Mesendoderm (in vitro differentiated cells): ENCODE measurements at regions not wholly inside any gene's neighbourhood (a gene's known extent, or its start where the extent isn't known, plus 50 kb on each side); places are given as distances from the start of the nearest gene placed in this dataset.

Experiments
- DNase-seq: peaks from one replicate; pipeline ENCODE4 v3.0.0; 2013
- H2AK5ac ChIP-seq: 2 replicates; pipeline ENCODE4 v1.6.1; 2013; ENCODE audit warnings: low read length, inconsistent platforms
- H2BK120ac ChIP-seq: 2 replicates; pipeline ENCODE4 v1.6.1; 2013; ENCODE audit warnings: low read depth, mild to moderate bottlenecking, low read length, moderate library complexity, mixed read lengths
- H2BK15ac ChIP-seq: replicated peaks from 2 replicates; pipeline ENCODE4 v1.6.1; 2013; ENCODE audit warnings: low read depth, mild to moderate bottlenecking, moderate library complexity
- H2BK5ac ChIP-seq: 2 replicates; pipeline ENCODE4 v1.6.1; 2013; ENCODE audit warnings: low read length, inconsistent platforms
- H3K18ac ChIP-seq: 2 replicates; pipeline ENCODE4 v1.6.1; 2013; ENCODE audit warnings: mild to moderate bottlenecking, low read length, mixed read lengths
- H3K23ac ChIP-seq: one replicate; pipeline ENCODE4 v1.6.1; 2013; ENCODE audit warnings: low read length
- H3K27ac ChIP-seq: 2 replicates; pipeline ENCODE4 v1.5.1; 2013; ENCODE audit warnings: low read depth, mild to moderate bottlenecking, inconsistent platforms, low read length, moderate library complexity
- H3K27me3 ChIP-seq: 2 replicates; pipeline ENCODE4 v1.6.1; 2013; ENCODE audit warnings: low read length, control low read depth, mild to moderate bottlenecking, inconsistent platforms; ENCODE audit not compliant: insufficient read depth, poor library complexity
- H3K36me3 ChIP-seq: 2 replicates; pipeline ENCODE4 v1.6.1; 2013; ENCODE audit warnings: low read length, inconsistent platforms; ENCODE audit not compliant: control insufficient read depth, insufficient read depth
- H3K4ac ChIP-seq: one replicate; pipeline ENCODE4 v1.6.1; 2013; ENCODE audit warnings: low read depth, mild to moderate bottlenecking, low read length, moderate library complexity
- H3K4me1 ChIP-seq: 2 replicates; pipeline ENCODE4 v1.6.1; 2013; ENCODE audit warnings: low read depth, low read length, inconsistent platforms; ENCODE audit not compliant: control insufficient read depth
- H3K4me2 ChIP-seq: 2 replicates; pipeline ENCODE4 v1.6.1; 2013; ENCODE audit warnings: low read length
- H3K4me3 ChIP-seq: 2 replicates; pipeline ENCODE4 v1.5.1; 2013; ENCODE audit warnings: mild to moderate bottlenecking, low read length
- H3K56ac ChIP-seq: one replicate; pipeline ENCODE4 v1.6.1; 2013; ENCODE audit warnings: low read length
- H3K79me1 ChIP-seq: 2 replicates; pipeline ENCODE4 v1.6.1; 2013; ENCODE audit warnings: low read length, inconsistent platforms
- H3K79me2 ChIP-seq: 2 replicates; pipeline ENCODE4 v1.6.1; 2013; ENCODE audit warnings: mild to moderate bottlenecking, low read length; ENCODE audit not compliant: control insufficient read depth, insufficient read depth
- H3K9ac ChIP-seq: 2 replicates; pipeline ENCODE4 v1.6.1; 2013; ENCODE audit warnings: low read length, inconsistent platforms
- H4K5ac ChIP-seq: one replicate; pipeline ENCODE4 v1.6.1; 2013; ENCODE audit warnings: low read length
- H4K8ac ChIP-seq: one replicate; pipeline ENCODE4 v1.6.1; 2013; ENCODE audit warnings: low read depth, mild to moderate bottlenecking, control low read depth, low read length, moderate library complexity
- WGBS: extraction: QIAGEN DNeasy Blood & Tissue Kit; methylation state at CpG from one replicate; pipeline ENCODE4 v1.1.7; 2013; ENCODE audit warnings: low lambda C conversion rate, missing lambda C conversion rate; ENCODE audit not compliant: insufficient coverage; ENCODE audit errors: extremely low coverage; 5-methylcytosine and 5-hydroxymethylcytosine counted together

DNA sequence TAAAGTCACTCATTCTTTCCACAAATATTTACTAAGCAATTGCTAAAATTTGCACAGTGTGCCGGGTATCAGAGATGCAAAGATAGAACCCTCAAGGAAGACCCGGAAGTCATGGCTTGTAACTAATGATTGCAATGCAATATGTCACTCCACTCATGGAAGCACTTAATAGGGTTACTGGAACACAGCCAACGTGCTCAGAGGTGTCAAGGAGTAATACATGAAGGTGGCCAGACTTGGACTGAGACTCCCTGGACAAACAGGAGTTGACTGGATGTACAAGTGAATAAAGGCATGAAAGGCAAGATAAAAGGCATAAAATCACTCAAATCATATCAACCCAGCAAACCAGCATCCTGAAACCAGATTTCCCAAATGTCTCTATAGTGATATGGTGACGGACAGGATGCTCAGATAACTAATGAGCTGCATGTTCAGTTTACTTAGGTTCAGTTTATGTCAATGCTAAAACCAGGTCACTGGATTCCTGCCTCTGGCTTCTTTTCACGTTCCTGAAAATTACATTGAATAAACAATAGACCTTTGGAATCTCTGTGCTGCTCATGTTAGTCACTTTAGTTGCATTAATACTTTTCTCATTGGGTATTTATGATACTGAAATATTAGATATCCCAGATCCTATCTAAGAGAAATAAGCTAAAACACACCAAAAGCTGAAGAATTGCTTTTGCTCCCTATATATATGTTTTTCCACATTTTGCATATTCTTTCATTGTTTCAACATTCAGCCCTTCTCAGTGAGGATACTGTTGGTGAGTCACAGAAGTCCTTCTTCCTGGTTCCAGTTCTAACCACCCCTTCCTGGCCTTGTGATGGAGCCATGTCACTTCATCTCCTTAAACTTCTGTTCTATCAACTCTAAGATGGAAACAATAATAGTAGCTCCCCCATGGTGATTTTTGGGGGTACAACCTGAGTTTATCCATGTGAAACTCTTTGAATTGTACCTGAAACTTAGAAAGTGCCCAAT lies 688.9 kb upstream of the ID2 start:
- Histone ChIP-seq H3K56ac (no peak overlapping the region), H3K18ac (no peak overlapping the region), H3K79me1 (no peaks in the 10 kb centered on the region), H4K8ac (no peak overlapping the region), H3K27ac (no peak overlapping the region), H3K23ac (no peak overlapping the region), H3K4ac (no peak overlapping the region), H3K4me1 (no peaks in the 10 kb centered on the region), H2BK120ac (no peak overlapping the region), H4K5ac (no peak overlapping the region), H2BK15ac (no peak overlapping the region), H3K79me2 (no peaks in the 10 kb centered on the region), H3K36me3 (no peaks in the 10 kb centered on the region), H3K4me3 (no peak overlapping the region), H3K9ac (no peak overlapping the region), H2AK5ac (no peak overlapping the region), H3K27me3 (no peaks in the 10 kb centered on the region), H3K4me2 (no peak overlapping the region), H2BK5ac (no peak overlapping the region)
- WGBS: no CpG with 5 or more reads among the region's 5 CpGs
- DNase-seq: no peak

DNA sequence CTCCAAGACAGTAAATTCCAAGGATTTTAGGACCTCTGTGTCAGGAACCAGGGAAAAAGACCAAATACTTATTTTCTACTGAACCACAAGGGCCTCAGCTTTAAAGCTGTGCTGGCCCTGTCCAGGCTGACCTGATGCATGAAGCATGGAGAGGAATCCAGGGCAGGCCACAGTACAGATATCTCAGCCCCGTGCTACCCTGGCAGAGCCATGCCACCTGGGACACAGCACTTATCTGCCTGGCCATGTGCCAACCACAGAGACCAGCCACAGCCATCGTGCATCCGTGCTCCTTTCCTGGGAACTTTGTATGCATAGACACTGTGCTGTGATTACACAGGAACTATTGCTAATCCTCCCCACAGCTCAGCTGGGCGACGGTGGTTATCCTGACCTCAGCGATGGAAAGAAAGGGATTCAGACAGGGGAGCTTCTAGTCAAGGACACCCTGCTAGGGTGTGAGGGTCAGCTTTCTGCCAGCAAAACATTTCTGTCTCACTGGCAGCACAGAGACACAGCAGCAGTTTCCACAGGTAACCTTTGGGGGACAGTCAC lies 687.4 kb upstream of the ID2 start:
- Histone ChIP-seq H2BK5ac (no peak overlapping the region), H3K27me3 (no peaks in the 10 kb centered on the region), H3K4me3 (no peak overlapping the region), H3K4ac (no peak overlapping the region), H3K23ac (no peak overlapping the region), H2BK120ac (no peak overlapping the region), H2BK15ac (no peak overlapping the region), H3K18ac (no peak overlapping the region), H3K79me1 (no peaks in the 10 kb centered on the region), H3K4me2 (no peak overlapping the region), H3K4me1 (no peaks in the 10 kb centered on the region), H3K56ac (no peak overlapping the region), H3K27ac (no peak overlapping the region), H3K36me3 (no peaks in the 10 kb centered on the region), H3K9ac (no peak overlapping the region), H4K5ac (no peak overlapping the region), H3K79me2 (no peaks in the 10 kb centered on the region), H2AK5ac (no peak overlapping the region), H4K8ac (no peak overlapping the region)
- DNase-seq: no peak
- no CpG with 5 or more reads among the region's 6 CpGs for WGBS

DNA sequence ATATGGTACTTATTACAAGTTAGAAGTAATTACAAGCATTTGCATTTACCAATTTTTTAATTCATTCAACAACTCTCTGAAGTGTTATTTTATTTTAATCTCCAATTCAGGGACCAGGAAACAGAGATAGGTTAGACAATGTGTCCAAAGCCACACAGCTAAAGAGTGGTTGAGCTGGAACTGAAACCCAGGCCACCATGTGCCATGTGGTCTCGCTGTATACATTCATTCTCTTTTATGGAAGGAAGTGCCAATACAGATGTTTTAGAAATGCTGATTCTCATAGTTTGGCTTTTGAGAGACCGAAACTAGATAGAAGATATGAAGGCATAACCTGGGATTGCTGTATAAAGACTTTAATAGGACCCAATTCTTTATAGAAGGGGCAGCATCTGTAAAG lies 684.6 kb upstream of the ID2 start:
- H3K79me1 ChIP-seq: no peaks in the 10 kb centered on the region
- H3K27ac ChIP-seq: no peak overlapping the region
- H3K56ac ChIP-seq: no peak overlapping the region
- H3K18ac ChIP-seq: no peak overlapping the region
- no CpG with 5 or more reads among the region's 2 CpGs for WGBS
- no peaks in the 10 kb centered on the region for H3K79me2 ChIP-seq
- H4K5ac ChIP-seq: no peak overlapping the region
- no peaks in the 10 kb centered on the region for H3K27me3 ChIP-seq
- no peak overlapping the region for H3K4ac ChIP-seq
- H4K8ac ChIP-seq: no peak overlapping the region
- no peak overlapping the region for H3K9ac ChIP-seq
- H2BK15ac ChIP-seq: no peak overlapping the region
- no peaks in the 10 kb centered on the region for H3K4me1 ChIP-seq
- no peak overlapping the region for H2BK5ac ChIP-seq
- no peak overlapping the region for H2BK120ac ChIP-seq
- H3K4me3 ChIP-seq: no peak overlapping the region
- no peak overlapping the region for H2AK5ac ChIP-seq
- no peak overlapping the region for H3K23ac ChIP-seq
- no peak for DNase-seq
- H3K36me3 ChIP-seq: no peaks in the 10 kb centered on the region
- no peak overlapping the region for H3K4me2 ChIP-seq

DNA sequence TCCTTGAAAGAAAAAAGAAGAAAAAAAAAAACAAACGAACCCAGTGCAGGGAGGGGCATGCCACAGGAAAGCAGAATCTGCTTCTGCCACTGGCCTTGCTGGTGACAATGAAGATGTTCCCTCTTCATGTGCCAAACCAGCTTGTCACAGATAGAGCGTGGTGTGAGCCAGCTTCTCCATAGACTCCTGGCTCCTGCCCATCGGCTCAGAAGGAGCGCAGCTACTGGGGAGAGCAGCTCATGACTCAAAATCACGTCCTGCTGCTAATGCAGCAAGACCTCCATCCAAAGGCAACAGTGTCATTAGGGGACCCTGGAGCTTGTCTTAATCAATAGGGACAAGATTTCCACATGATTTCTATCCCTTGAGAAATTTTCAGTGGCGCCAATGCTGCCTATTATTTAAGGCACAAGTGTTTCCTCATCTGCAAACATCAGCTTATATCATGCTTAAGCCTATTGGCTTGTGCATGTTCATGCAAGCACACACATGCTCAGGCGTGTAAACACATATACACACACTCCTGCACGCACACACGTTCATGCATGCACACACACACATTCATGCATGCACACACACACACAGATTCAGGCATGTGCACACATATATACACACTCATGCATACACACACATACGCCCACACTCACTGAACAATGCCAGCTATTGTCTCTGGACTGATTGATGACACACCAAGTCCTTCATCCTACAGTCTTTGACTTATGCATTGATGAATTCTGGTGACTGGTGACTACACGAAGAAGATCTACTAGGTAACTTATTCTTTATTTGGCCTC lies 682.0 kb upstream of the ID2 start:
- Histone ChIP-seq H3K27me3 (no peaks in the 10 kb centered on the region), H3K4ac (no peak overlapping the region), H3K36me3 (no peaks in the 10 kb centered on the region), H3K23ac (no peak overlapping the region), H2BK15ac (no peak overlapping the region), H3K56ac (no peak overlapping the region), H4K5ac (no peak overlapping the region), H3K4me2 (no peak overlapping the region), H3K4me1 (no peaks in the 10 kb centered on the region), H2BK5ac (no peak overlapping the region), H2AK5ac (no peak overlapping the region), H3K9ac (no peak overlapping the region), H3K79me1 (no peaks in the 10 kb centered on the region), H3K4me3 (no peak overlapping the region), H3K79me2 (no peaks in the 10 kb centered on the region), H3K27ac (no peak overlapping the region), H4K8ac (no peak overlapping the region), H3K18ac (no peak overlapping the region), H2BK120ac (no peak overlapping the region)
- DNase-seq: no peak
- no CpG with 5 or more reads among the region's 11 CpGs for WGBS

DNA sequence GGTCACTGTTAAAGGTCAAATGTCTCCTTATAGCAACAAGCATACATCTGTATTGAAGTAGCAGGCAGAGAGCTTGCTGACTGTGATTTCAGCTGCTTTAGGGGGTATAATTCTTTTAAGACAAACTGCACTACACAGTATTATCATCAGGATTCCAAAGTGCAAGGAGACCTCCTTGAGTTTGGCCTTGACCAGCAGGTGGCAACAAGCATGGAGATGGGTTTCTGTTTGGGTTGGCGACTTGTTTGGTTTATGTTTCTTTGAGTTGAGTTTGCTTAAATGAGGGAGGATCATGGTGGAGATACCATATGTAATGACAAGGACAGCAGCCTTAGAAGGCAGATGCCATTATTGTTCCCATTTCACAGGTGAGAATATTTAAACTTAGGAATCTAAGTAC lies 681.0 kb upstream of the ID2 start:
- no CpG with 5 or more reads among the region's 1 CpG for WGBS
- no peak overlapping the region for H3K4ac ChIP-seq

More for the DNA sequence above, 681.0 kb upstream of the ID2 start:
- H3K9ac ChIP-seq: no peak overlapping the region
- H4K8ac ChIP-seq: no peak overlapping the region
- DNase-seq: no peak
- no peak overlapping the region for H3K56ac ChIP-seq
- H2AK5ac ChIP-seq: no peak overlapping the region
- no peaks in the 10 kb centered on the region for H3K27me3 ChIP-seq
- no peak overlapping the region for H4K5ac ChIP-seq
- no peaks in the 10 kb centered on the region for H3K79me1 ChIP-seq
- H3K79me2 ChIP-seq: no peaks in the 10 kb centered on the region
- H3K4me2 ChIP-seq: no peak overlapping the region
- no peaks in the 10 kb centered on the region for H3K36me3 ChIP-seq
- no peak overlapping the region for H2BK5ac ChIP-seq
- no peak overlapping the region for H3K18ac ChIP-seq
- no peaks in the 10 kb centered on the region for H3K4me1 ChIP-seq
- no peak overlapping the region for H2BK120ac ChIP-seq
- no peak overlapping the region for H3K23ac ChIP-seq
- H3K4me3 ChIP-seq: no peak overlapping the region
- H3K27ac ChIP-seq: no peak overlapping the region
- H2BK15ac ChIP-seq: no peak overlapping the region
